ENCODE measurements at regions not wholly inside any gene's neighbourhood (a gene's known extent, or its start where the extent isn't known, plus 50 kb on each side); places are given as distances from the start of the nearest gene placed in this dataset.
"Not testable (repeated sequence)": the region's sequence is repeated elsewhere in the genome, so short reads cannot be mapped to it uniquely, and the experiment has no call there.

DNA sequence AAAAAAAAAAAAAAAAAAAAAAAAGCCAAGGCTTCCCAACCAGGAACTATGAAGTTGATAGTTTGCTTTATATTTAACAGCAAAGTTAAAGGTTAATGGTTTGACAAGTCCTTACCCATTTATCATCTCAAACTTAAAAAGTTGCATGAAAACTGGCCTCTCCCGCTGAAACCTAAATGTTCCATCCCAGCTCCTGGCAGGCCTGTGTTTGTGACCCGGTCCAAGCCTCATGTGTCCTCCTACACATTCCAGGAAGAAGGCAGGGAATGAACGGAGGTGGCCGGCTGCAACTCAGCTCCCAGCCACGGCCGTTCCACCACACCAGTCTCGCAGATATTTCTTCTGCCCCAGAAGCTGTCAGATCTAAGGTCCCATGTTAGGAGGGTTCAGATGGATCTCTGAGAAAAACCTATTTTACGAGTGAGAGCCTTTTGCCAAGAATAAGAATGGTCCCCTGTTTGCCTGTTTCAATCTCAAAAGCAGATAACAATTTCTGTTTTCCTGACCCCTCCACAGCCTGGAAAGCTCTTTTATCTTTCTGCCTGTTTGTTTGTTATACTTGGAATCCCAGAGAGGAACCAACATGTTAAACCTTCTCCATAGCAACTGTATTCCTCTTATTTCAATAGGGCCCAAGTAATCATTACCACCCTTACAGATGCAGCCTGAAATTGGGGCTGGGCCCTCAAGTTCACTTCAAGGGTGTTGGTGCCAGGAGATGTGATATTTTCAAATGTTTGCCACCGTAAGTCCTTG lies 56.5 kb downstream of the KCTD12 start:
- Histone ChIP-seq H3K27me3 (ENCODE audit: control insufficient read depth, insufficient read depth, low read length) (no peaks in the 10 kb centered on the region), H3K9ac (ENCODE audit: low read depth, low read length) (no peak overlapping the region), H3K36me3 (ENCODE audit: control insufficient read depth, insufficient read depth, low read length) (no peaks in the 10 kb centered on the region), H3K9me3 (ENCODE audit: control insufficient read depth, insufficient read depth, low read length) (no peaks in the 10 kb centered on the region), H3K4me1 (ENCODE audit: control insufficient read depth, insufficient read depth, low read length) (no peaks in the 10 kb centered on the region), H3K4me3 (ENCODE audit: low read depth, low read length) (no peak overlapping the region), H3K27ac (ENCODE audit: low read depth, low read length) (no peak overlapping the region)

DNA sequence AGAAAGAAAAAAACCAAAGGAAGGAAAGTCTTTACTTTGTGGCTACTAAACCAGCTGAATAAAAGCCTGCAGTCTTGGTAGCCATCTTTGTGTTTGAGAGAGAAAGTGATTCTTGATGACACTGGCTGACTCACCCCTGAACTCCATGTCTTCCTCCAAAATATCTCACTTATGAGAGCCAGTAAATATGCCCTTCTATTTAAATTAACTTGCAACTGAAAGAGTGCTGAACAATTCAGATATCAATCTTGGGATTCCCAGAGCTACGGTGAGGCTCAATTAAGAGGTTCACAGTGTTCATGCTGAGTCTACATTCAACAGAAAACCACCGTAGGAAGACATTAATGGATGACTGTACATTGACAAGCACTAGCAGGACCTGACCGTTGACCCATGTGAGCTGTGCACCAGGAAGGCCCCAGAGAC lies 57.9 kb downstream of the KCTD12 start:
- no peaks in the 10 kb centered on the region for H3K4me1 ChIP-seq (ENCODE audit: control insufficient read depth, insufficient read depth, low read length)
- no peak overlapping the region for H3K9ac ChIP-seq (ENCODE audit: low read depth, low read length)
- H3K36me3 ChIP-seq (ENCODE audit: control insufficient read depth, insufficient read depth, low read length) = no peaks in the 10 kb centered on the region
- no peak overlapping the region for H3K27ac ChIP-seq (ENCODE audit: low read depth, low read length)
- H3K9me3 ChIP-seq (ENCODE audit: control insufficient read depth, insufficient read depth, low read length) = no peaks in the 10 kb centered on the region
- no peaks in the 10 kb centered on the region for H3K27me3 ChIP-seq (ENCODE audit: control insufficient read depth, insufficient read depth, low read length)
- no peak overlapping the region for H3K4me3 ChIP-seq (ENCODE audit: low read depth, low read length)

DNA sequence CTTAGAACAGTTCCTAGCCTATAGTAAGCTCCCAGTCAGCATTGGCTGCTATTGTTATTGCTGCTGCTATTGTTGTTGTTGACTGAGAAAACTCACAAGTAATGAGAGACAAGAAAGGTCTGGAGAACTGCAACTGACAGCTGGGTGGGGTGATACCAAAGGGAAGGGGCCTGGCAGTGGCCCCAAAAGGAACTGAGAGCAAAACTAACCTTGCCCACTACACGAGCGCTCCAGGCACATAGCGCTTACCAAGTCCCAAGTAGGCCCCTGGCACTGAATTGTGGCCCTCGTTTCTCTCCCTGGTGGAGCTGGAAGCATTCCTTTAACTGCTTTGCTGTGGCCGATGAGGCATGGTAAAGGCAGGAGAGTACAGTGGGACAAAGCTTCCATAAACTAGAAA lies 59.7 kb downstream of the KCTD12 start:
- Histone ChIP-seq H3K4me1 (ENCODE audit: control insufficient read depth, insufficient read depth, low read length) (no peaks in the 10 kb centered on the region), H3K9ac (ENCODE audit: low read depth, low read length) (no peak overlapping the region), H3K27me3 (ENCODE audit: control insufficient read depth, insufficient read depth, low read length) (no peaks in the 10 kb centered on the region), H3K27ac (ENCODE audit: low read depth, low read length) (no peak overlapping the region), H3K36me3 (ENCODE audit: control insufficient read depth, insufficient read depth, low read length) (no peaks in the 10 kb centered on the region), H3K4me3 (ENCODE audit: low read depth, low read length) (no peak overlapping the region), H3K9me3 (ENCODE audit: control insufficient read depth, insufficient read depth, low read length) (no peaks in the 10 kb centered on the region)

DNA sequence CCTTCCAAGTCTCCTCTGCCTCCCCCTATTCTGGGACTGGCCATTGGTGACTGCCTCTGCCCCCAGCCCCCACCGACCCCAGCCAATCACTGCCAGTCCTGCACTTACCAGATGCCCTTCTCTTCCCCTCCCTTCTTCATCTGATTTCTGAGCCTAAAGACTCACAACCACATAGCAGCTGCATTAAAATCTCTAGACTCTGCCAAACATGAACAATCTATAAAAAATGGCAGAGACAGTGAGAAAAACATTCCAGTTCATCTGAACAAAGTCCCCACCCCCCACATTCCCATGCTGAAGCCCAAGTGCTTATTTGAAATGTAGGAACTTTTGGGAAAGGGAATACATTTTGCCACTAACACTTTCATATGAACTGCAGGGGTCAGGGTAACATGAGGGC lies 60.8 kb downstream of the KCTD12 start:
- Histone ChIP-seq H3K9ac (ENCODE audit: low read depth, low read length) (no peak overlapping the region), H3K4me3 (ENCODE audit: low read depth, low read length) (no peak overlapping the region), H3K27ac (ENCODE audit: low read depth, low read length) (no peak overlapping the region), H3K9me3 (ENCODE audit: control insufficient read depth, insufficient read depth, low read length) (no peaks in the 10 kb centered on the region), H3K27me3 (ENCODE audit: control insufficient read depth, insufficient read depth, low read length) (no peaks in the 10 kb centered on the region), H3K36me3 (ENCODE audit: control insufficient read depth, insufficient read depth, low read length) (no peaks in the 10 kb centered on the region), H3K4me1 (ENCODE audit: control insufficient read depth, insufficient read depth, low read length) (no peaks in the 10 kb centered on the region)

DNA sequence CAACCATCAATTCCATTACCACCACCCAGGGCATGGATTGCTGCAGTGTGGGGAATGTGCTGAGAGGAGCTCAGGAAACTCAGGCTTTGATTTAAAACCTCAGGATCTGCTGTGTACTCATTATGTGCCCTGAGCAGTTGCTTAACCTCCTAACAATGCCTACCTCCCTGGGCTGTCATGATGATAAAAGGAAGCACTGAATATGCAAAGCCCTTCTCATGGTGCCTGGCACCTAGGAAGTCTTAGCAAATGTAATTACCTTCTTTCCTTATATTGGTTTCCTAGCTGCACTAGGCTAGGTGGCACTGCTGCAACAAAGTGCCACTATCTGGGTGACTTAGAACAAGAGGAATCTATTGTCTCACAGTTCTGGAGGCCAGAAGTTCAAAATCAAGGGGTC lies 62.2 kb downstream of the KCTD12 start:
- no peak overlapping the region for H3K9ac ChIP-seq (ENCODE audit: low read depth, low read length)
- H3K27me3 ChIP-seq (ENCODE audit: control insufficient read depth, insufficient read depth, low read length) = no peaks in the 10 kb centered on the region
- no peaks in the 10 kb centered on the region for H3K36me3 ChIP-seq (ENCODE audit: control insufficient read depth, insufficient read depth, low read length)
- no peaks in the 10 kb centered on the region for H3K9me3 ChIP-seq (ENCODE audit: control insufficient read depth, insufficient read depth, low read length)
- H3K4me3 ChIP-seq (ENCODE audit: low read depth, low read length) = no peak overlapping the region
- no peak overlapping the region for H3K27ac ChIP-seq (ENCODE audit: low read depth, low read length)
- no peaks in the 10 kb centered on the region for H3K4me1 ChIP-seq (ENCODE audit: control insufficient read depth, insufficient read depth, low read length)

DNA sequence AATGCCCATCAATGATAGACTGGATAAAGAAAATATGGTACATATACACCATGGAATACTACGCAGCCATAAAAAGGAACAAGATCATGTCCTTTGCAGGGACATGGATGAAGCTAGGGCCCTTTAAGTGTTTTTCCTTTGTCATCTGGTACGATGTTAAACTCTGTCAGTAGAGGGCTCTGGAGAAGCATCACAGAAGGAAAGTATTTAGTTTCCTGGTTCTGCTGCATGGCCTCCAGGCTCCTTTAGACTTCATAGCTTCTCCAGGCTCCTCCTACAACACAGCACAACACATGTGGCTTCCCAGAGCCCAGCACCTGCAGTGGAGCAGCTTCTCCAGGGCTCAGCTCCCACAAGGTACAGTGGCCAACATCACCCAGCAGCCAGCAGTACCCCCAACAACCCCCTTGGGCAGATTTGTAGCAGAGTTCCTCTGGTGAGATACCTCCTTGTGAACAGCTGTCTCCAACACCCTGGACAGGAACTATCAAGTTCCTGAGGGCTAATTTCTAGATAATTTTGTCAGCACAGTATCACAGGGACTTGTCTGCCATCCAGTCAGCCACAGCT lies 63.4 kb downstream of the KCTD12 start:
- Histone ChIP-seq H3K27me3 (ENCODE audit: control insufficient read depth, insufficient read depth, low read length) (no peaks in the 10 kb centered on the region), H3K9me3 (ENCODE audit: control insufficient read depth, insufficient read depth, low read length) (no peaks in the 10 kb centered on the region), H3K4me1 (ENCODE audit: control insufficient read depth, insufficient read depth, low read length) (no peaks in the 10 kb centered on the region), H3K27ac (ENCODE audit: low read depth, low read length) (no peak overlapping the region), H3K36me3 (ENCODE audit: control insufficient read depth, insufficient read depth, low read length) (no peaks in the 10 kb centered on the region), H3K9ac (ENCODE audit: low read depth, low read length) (no peak overlapping the region), H3K4me3 (ENCODE audit: low read depth, low read length) (no peak overlapping the region)

DNA sequence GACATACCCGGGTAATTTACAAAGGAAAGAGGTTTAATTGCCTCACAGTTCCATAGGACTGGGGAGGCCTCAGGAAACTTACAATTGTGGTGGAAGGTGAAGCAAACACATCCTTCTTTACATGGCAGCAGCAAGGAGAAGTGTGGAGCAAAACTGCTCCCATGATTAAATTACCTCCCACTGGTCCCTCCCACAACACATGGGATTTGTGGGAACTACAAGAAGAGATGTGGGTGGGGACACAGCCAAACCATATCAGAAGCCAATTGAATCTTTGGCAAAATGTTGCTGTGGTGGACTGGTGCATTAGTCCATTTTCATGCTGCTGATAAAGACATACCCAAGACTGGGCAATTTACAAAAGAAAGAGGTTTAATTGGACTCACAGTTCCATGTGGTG lies 65.0 kb downstream of the KCTD12 start:
- not testable (repeated sequence) for H3K4me1 ChIP-seq (ENCODE audit: control insufficient read depth, insufficient read depth, low read length); H3K27me3 ChIP-seq (ENCODE audit: control insufficient read depth, insufficient read depth, low read length); H3K27ac ChIP-seq (ENCODE audit: low read depth, low read length)

DNA sequence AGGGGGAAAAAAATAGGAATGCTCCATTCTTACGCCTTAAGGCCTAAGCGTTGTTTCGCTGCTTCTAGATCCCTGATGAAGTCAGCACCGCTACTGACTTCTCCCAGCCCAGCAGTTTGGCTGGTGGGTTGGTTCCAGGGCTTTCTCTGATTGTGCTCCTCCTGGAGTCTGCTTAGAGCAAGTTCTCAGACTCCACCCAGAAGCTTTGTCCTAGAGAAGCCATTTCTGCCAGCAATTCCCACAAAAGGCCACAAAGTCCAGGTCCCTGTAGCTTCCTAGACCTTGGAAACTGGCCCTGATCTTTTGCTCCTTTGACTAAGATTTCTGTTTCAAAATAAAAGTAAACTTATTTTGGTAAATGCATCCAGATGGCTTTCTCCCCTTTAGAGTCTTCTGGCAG lies 65.4 kb downstream of the KCTD12 start:
- no peaks in the 10 kb centered on the region for H3K27me3 ChIP-seq (ENCODE audit: control insufficient read depth, insufficient read depth, low read length)
- no peaks in the 10 kb centered on the region for H3K9me3 ChIP-seq (ENCODE audit: control insufficient read depth, insufficient read depth, low read length)
- no peaks in the 10 kb centered on the region for H3K4me1 ChIP-seq (ENCODE audit: control insufficient read depth, insufficient read depth, low read length)
- no peak overlapping the region for H3K4me3 ChIP-seq (ENCODE audit: low read depth, low read length)
- no peak overlapping the region for H3K27ac ChIP-seq (ENCODE audit: low read depth, low read length)
- H3K36me3 ChIP-seq (ENCODE audit: control insufficient read depth, insufficient read depth, low read length) = no peaks in the 10 kb centered on the region
- H3K9ac ChIP-seq (ENCODE audit: low read depth, low read length) = no peak overlapping the region

More for the DNA sequence above, 65.0 kb downstream of the KCTD12 start:
- not testable (repeated sequence) for H3K9me3 ChIP-seq (ENCODE audit: control insufficient read depth, insufficient read depth, low read length); H3K4me3 ChIP-seq (ENCODE audit: low read depth, low read length); H3K9ac ChIP-seq (ENCODE audit: low read depth, low read length); H3K36me3 ChIP-seq (ENCODE audit: control insufficient read depth, insufficient read depth, low read length)

DNA sequence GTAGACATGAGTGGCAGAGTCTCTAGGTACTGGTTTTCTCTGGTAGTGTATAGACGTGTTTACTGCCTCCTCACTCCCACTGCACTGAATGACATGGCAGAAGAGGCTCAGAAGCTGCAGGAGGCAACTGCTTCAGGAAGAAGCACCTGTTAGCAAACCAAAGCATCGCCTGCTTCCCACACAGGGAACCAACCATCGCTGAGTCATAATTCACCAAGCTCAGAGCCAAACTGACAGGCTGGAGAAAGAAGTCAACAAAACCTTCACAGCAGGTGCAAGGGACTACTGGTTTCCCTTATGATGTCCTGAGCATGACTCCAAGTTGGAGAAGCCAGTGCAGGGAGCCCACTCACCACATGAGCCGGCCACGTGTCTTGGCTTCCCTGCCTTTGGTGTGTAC lies 69.8 kb downstream of the KCTD12 start:
- Histone ChIP-seq H3K4me1 (ENCODE audit: control insufficient read depth, insufficient read depth, low read length) (no peaks in the 10 kb centered on the region), H3K4me3 (ENCODE audit: low read depth, low read length) (no peak overlapping the region), H3K27ac (ENCODE audit: low read depth, low read length) (no peak overlapping the region), H3K36me3 (ENCODE audit: control insufficient read depth, insufficient read depth, low read length) (no peaks in the 10 kb centered on the region), H3K9me3 (ENCODE audit: control insufficient read depth, insufficient read depth, low read length) (no peaks in the 10 kb centered on the region), H3K9ac (ENCODE audit: low read depth, low read length) (no peak overlapping the region), H3K27me3 (ENCODE audit: control insufficient read depth, insufficient read depth, low read length) (no peaks in the 10 kb centered on the region)

DNA sequence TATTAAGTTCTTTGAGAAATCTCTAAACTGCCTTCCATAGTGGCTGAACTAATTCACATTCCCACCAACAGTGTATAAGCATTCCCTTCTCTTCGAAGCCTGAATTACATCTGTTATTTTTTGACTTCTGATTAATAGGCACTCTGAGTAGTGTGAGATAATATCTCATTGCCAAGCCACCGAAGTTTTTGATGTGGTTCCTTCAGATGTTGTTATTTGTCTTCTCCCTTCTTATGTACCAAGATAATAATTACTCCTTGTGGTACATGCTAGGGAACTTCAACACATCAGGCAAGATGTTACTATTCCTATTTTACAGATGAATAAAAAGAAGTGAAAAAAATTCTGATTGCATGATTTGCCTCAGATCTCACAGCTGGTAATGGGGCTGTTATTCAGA lies 70.9 kb downstream of the KCTD12 start:
- H3K9ac ChIP-seq (ENCODE audit: low read depth, low read length) = no peak overlapping the region
- H3K27me3 ChIP-seq (ENCODE audit: control insufficient read depth, insufficient read depth, low read length) = no peaks in the 10 kb centered on the region
- H3K9me3 ChIP-seq (ENCODE audit: control insufficient read depth, insufficient read depth, low read length) = no peaks in the 10 kb centered on the region
- no peaks in the 10 kb centered on the region for H3K4me1 ChIP-seq (ENCODE audit: control insufficient read depth, insufficient read depth, low read length)
- H3K36me3 ChIP-seq (ENCODE audit: control insufficient read depth, insufficient read depth, low read length) = no peaks in the 10 kb centered on the region
- H3K4me3 ChIP-seq (ENCODE audit: low read depth, low read length) = no peak overlapping the region
- no peak overlapping the region for H3K27ac ChIP-seq (ENCODE audit: low read depth, low read length)

DNA sequence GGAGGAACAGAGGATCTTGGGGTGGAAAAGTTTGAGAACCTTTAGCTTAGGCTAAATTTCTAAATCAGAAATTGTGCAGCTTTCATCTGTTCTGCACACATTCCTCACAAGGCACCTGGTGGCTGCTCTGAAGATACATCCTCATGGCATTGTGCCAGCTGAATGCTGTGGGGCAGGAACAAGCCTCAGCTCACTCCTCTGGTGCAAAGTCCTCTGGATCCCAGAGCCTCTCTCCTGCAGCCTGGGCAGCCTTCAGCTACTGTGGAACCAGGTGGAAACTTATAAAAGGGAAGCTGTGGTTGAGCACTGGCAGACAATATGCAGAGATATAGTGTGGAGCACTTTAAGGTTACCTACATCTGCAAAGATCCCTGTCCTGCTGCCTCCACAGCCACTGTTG lies 72.3 kb downstream of the KCTD12 start:
- no peak overlapping the region for H3K27ac ChIP-seq (ENCODE audit: low read depth, low read length)
- H3K9me3 ChIP-seq (ENCODE audit: control insufficient read depth, insufficient read depth, low read length) = no peaks in the 10 kb centered on the region
- H3K9ac ChIP-seq (ENCODE audit: low read depth, low read length) = no peak overlapping the region
- no peaks in the 10 kb centered on the region for H3K36me3 ChIP-seq (ENCODE audit: control insufficient read depth, insufficient read depth, low read length)
- no peaks in the 10 kb centered on the region for H3K4me1 ChIP-seq (ENCODE audit: control insufficient read depth, insufficient read depth, low read length)
- H3K4me3 ChIP-seq (ENCODE audit: low read depth, low read length) = no peak overlapping the region
- H3K27me3 ChIP-seq (ENCODE audit: control insufficient read depth, insufficient read depth, low read length) = no peaks in the 10 kb centered on the region
